ENCODE measurements at regions not wholly inside any gene's neighbourhood (a gene's known extent, or its start where the extent isn't known, plus 50 kb on each side); places are given as distances from the start of the nearest gene placed in this dataset.
"Not testable (repeated sequence)": the region's sequence is repeated elsewhere in the genome, so short reads cannot be mapped to it uniquely, and the experiment has no call there.

- TF ChIP-seq CTCF (IDR thresholded peaks at IDR 0.05; ENCODE audit: low read depth, low read length, missing input control); MAX (IDR thresholded peaks at IDR 0.05); REST (IDR thresholded peaks at IDR 0.05); ZBTB33 (IDR thresholded peaks at IDR 0.05): not testable (repeated sequence)
These were observed 72.8 kb upstream of the SSBP2 start for GRCh38 chr5:81823736-81824135.
